Duodenal mucosa (tissue), 2 donors: ENCODE measurements at regions not wholly inside any gene's neighbourhood (a gene's known extent, or its start where the extent isn't known, plus 50 kb on each side); places are given as distances from the start of the nearest gene placed in this dataset.

Experiments
- H3K27ac ChIP-seq: one replicate; pipeline ENCODE4 v1.7.0; 2013; ENCODE audit warnings: low read depth, low read length
- H3K27me3 ChIP-seq, 2 donors: one replicate each; pipeline ENCODE4 v1.7.0; 2013; ENCODE audit warnings: low read length in 2 of 2, control low read depth in 1 of 2; ENCODE audit not compliant: insufficient read depth in 2 of 2, control insufficient read depth in 1 of 2
- H3K36me3 ChIP-seq, 2 donors: one replicate each; pipeline ENCODE4 v1.7.0; 2013; ENCODE audit warnings: low read length in 2 of 2, control low read depth in 1 of 2; ENCODE audit not compliant: insufficient read depth in 2 of 2, control insufficient read depth in 1 of 2
- H3K4me1 ChIP-seq, 2 donors: one replicate each; pipeline ENCODE4 v1.7.0; 2013; ENCODE audit warnings: low read length in 2 of 2, control low read depth in 1 of 2; ENCODE audit not compliant: insufficient read depth in 2 of 2, control insufficient read depth in 1 of 2
- H3K4me3 ChIP-seq, 2 donors: one replicate each; pipeline ENCODE4 v1.7.0; 2013; ENCODE audit warnings: low read length in 2 of 2, low read depth in 1 of 2
- H3K9ac ChIP-seq, 2 donors: one replicate each; pipeline ENCODE4 v1.7.0; 2013; ENCODE audit warnings: low read length in 2 of 2, low read depth in 1 of 2
- H3K9me3 ChIP-seq, 2 donors: one replicate each; pipeline ENCODE4 v1.7.0; 2013; ENCODE audit warnings: low read length in 2 of 2, control low read depth in 1 of 2; ENCODE audit not compliant: control insufficient read depth in 1 of 2

DNA sequence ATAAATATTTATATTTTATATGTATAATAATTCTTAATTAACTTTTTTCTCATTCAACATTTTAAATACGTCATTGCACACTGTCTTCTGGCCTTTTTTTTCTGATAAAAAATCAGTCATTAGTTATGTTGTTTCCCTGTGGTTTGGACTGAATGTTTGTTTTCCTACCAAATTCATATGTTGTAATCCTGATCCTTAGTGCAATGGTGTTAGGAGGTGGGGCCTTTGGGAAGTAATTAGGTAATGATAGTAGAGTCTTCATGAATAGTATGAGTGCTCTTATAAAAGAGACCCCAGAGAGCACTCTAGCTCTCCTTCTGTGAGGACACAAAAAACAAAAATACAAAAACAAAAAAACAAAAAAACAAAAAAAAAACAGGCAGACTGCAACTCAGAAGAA is 117.2 kb downstream of the GASK1B start:
- Histone ChIP-seq H3K9ac (no peak overlapping the region), H3K27ac (no peak overlapping the region)

DNA sequence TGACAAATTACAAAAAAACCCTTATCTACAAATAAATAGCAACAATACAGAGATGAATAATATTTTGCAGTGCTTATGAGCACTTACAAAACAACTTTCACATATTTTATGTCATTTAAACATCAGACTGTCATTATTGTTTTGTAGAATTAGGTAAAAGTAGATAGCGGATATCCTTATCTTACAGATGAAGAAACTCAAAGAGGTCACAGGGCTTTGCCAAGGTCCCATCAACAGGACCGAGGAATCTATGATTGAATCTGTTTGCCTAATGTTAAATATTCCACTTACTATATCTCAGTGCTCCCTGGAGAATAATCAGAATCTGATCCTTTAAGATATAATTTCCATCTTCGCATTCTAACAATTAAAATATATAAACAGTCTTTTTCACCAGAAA is 119.0 kb downstream of the GASK1B start:
- H3K9ac ChIP-seq: no peak overlapping the region
- no peak overlapping the region for H3K27ac ChIP-seq
- H3K4me1 ChIP-seq: no peaks in the 10 kb centered on the region
- no peaks in the 10 kb centered on the region for H3K9me3 ChIP-seq
- no peaks in the 10 kb centered on the region for H3K27me3 ChIP-seq
- no peaks in the 10 kb centered on the region for H3K36me3 ChIP-seq
- H3K4me3 ChIP-seq: no peak overlapping the region

More for the DNA sequence above, 117.2 kb downstream of the GASK1B start:
- H3K4me3 ChIP-seq: no peak overlapping the region
- no peaks in the 10 kb centered on the region for H3K9me3 ChIP-seq
- no peaks in the 10 kb centered on the region for H3K27me3 ChIP-seq
- no peaks in the 10 kb centered on the region for H3K4me1 ChIP-seq
- H3K36me3 ChIP-seq: no peaks in the 10 kb centered on the region

DNA sequence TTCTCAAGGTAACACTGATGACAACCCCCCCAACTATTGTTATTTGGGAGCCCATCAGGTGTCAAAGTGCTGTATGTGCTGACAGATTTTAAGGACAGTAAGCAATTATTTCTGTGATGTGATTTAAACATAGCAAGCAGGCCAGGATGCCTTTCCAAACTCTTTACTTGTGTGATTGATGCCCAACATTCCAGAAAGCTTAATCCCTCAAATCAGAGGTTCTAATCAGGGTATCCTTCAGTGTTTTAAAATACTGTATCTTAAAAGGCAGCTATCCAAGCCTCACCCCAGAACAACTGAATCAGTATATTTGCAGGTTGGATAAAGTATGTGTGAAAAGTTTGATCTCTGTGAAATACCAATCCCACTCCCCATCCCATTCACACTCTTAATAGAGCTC is 119.7 kb downstream of the GASK1B start:
- Histone ChIP-seq H3K9me3 (no peaks in the 10 kb centered on the region), H3K9ac (no peak overlapping the region), H3K36me3 (no peaks in the 10 kb centered on the region), H3K4me3 (no peak overlapping the region), H3K4me1 (no peaks in the 10 kb centered on the region), H3K27me3 (no peaks in the 10 kb centered on the region), H3K27ac (no peak overlapping the region)

DNA sequence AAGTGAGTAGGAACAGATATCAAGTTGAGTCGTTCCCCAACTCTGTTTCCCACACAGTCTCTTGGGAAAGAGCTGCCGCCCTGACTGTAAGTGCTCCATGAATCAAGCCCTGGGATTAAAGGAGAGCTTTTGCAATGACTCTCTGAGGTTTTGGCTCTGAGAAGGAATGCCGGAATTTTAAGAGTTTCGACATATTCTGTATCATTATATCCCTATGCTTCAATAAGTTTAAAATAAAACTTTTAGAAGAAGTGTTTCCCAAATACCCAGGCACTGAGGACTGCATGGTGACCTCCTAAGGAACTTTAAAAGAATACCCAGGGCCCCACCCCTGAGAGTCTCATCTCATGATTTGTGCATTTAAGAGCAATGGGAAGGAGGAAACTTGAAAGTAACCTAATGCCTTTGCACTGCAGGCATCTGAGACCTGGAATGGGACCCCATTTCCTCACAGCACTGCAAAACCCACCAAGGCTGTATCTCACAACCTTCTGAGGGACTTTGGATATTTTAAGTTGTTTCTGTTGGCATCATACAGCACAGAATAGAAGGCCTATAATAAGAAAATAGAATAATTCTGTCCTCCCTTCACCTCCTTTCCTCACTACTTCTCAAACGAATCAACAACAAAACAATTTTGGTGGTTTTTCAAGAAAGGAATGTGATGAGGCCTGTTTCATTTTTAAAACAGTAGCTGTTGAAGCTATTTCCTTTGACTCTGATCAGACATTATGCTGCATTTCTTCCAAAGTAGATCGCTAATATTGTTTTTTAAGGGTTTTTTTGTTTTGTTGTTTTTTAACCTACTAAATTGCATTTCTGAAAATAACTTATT is 121.2 kb downstream of the GASK1B start:
- no peaks in the 10 kb centered on the region for H3K9me3 ChIP-seq
- no peak overlapping the region for H3K27ac ChIP-seq
- no peaks in the 10 kb centered on the region for H3K4me1 ChIP-seq
- H3K9ac ChIP-seq: no peak overlapping the region
- no peaks in the 10 kb centered on the region for H3K36me3 ChIP-seq
- H3K27me3 ChIP-seq: no peaks in the 10 kb centered on the region
- H3K4me3 ChIP-seq: no peak overlapping the region

DNA sequence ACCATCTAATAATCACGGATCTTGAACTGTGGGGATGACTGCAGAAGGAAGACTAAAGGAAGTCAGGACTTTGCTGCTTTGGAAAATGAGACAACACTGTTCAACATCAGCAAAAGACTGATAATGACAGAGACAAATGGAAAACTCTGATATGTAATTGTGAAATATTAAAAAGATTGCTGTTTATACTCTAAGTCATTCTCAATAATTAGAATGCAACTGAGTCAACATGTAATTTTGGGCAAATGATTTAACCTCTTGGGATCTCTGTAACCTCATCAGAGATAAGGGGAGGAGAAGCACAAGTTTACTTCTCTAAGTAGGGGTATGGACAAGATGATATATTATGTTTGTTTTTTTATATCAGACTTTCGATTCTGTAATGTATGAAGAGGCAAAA is 121.9 kb downstream of the GASK1B start:
- Histone ChIP-seq H3K4me3 (no peak overlapping the region), H3K27ac (no peak overlapping the region), H3K4me1 (no peaks in the 10 kb centered on the region), H3K9me3 (no peaks in the 10 kb centered on the region), H3K36me3 (no peaks in the 10 kb centered on the region), H3K9ac (no peak overlapping the region), H3K27me3 (no peaks in the 10 kb centered on the region)

DNA sequence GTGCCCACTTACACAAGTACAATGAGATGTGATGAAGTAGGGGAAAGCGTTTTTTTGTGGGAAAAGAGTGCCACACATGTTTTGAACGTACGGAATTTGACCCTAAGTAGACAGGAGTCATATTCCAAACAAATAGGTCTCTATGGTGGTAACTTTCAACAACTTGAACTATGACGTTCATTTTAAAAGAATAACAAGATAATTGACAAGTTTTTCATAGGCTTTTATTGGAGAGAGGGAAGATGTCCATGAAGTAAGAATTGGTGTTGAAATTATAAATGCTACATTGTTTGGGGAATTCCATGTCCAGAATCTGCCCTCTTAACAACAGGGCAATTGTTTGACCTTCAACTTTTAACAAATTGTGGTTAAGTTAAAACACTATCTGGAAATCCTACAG is 126.5 kb downstream of the GASK1B start:
- H3K27ac ChIP-seq: no peak overlapping the region
- no peak overlapping the region for H3K4me3 ChIP-seq
- no peaks in the 10 kb centered on the region for H3K27me3 ChIP-seq
- no peaks in the 10 kb centered on the region for H3K4me1 ChIP-seq
- H3K9me3 ChIP-seq: no peaks in the 10 kb centered on the region
- H3K9ac ChIP-seq: no peak overlapping the region
- H3K36me3 ChIP-seq: no peaks in the 10 kb centered on the region

DNA sequence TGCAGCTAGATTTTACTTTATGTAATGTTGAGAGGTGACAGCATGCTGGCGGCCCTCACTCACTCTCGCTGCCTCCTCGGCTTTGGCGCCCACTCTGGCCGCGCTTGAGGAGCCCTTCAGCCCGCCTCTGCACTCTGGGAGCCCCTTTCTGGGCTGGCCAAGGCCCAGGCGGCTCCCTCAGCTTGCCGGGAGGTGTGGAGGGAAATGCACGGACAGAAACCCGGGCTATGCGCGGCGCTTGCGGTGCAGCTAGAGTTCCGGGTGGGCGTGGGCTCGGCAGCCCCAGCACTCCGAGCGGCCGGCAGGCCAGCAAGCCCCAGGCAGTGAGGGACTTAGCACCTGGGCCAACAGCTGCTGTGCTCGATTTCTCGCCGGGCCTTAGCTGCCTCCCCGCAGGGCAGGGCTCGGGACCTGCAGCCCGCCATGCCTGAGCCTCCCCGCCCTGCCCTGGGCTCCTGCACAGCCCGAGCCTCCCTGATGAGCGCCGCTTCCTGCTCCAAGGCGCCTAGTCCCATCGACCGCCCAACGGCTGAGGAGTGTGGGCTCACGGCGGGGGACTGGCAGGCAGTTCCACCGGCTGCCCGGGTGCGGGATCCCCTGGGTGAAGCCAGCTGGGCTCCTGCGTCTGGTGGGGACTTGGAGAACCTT is 128.7 kb downstream of the GASK1B start:
- no peak overlapping the region for H3K27ac ChIP-seq
- H3K9me3 ChIP-seq: no peaks in the 10 kb centered on the region
- no peak overlapping the region for H3K4me3 ChIP-seq
- H3K27me3 ChIP-seq: no peaks in the 10 kb centered on the region
- no peaks in the 10 kb centered on the region for H3K36me3 ChIP-seq
- no peak overlapping the region for H3K9ac ChIP-seq
- no peaks in the 10 kb centered on the region for H3K4me1 ChIP-seq

DNA sequence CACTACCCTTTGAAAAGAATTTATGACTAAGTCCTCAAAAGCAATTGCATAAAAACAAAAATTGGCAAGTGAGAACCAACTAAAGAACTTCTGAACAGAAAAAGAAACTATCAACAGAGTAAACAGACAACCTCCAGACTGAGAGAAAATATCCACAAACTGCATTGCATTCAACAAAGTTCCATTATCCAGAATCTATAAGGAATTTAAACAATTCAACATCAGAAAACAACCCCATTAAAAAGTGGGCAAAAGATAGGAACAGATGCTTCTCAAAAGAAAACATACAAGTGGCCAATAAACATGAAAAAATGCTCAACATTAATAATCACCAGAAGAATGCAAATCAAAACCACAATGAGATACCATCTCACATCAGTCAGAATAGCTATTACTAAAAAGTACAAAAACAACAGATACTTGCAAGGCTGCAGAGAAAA is 130.2 kb downstream of the GASK1B start:
- Histone ChIP-seq H3K27ac (no peak overlapping the region), H3K4me1 (peaks cover 0 to under 1% of the 10 kb centered on the region in 2 donors), H3K4me3 (no peak overlapping the region), H3K27me3 (no peaks in the 10 kb centered on the region), H3K9ac (no peak overlapping the region), H3K36me3 (no peaks in the 10 kb centered on the region), H3K9me3 (no peaks in the 10 kb centered on the region)

DNA sequence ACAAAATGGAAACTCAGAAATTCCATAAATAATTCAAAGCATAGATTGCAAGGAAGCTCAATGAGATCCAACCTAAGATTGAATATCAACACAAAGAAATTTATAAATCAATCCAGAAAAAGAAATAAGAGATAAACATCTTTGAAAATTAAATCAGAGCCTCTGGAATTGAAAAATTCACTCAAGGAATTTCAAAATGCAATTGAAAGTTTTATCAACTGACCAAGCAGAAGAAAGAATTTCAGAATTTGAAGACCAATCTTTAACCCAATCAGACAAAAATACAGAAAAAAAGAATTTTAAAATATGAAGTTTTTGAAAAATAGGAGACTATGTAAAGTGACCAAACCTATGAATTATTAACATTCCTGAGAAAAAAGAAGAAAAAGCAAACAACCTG is 134.1 kb downstream of the GASK1B start:
- Histone ChIP-seq H3K4me3 (no peak overlapping the region), H3K27ac (no peak overlapping the region), H3K9me3 (no peaks in the 10 kb centered on the region), H3K36me3 (no peaks in the 10 kb centered on the region), H3K4me1 (peaks cover 10 to 15% of the 10 kb centered on the region in 2 donors), H3K27me3 (no peaks in the 10 kb centered on the region), H3K9ac (no peak overlapping the region)

DNA sequence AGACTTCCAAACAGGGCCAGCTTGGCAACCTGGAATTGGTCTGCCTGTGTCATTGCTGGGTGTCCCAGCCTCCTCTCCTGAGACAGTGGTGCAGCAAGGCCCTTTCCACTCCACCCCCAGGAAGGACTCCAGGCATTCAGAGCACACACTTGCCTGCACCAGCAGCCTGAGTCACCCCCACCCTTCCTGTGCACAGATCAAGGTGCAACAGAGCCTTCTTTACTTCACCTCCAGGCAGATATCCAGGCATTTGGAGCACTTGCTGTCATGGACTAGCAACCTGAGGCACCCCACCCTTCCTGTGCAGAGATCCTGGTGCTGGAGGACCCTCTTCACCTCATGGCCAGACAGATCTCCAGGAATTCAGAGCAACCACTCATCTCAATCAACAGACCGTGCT is 135.8 kb downstream of the GASK1B start:
- Histone ChIP-seq H3K27ac (no peak overlapping the region), H3K4me3 (no peak overlapping the region), H3K27me3 (no peaks in the 10 kb centered on the region), H3K36me3 (no peaks in the 10 kb centered on the region), H3K9me3 (no peaks in the 10 kb centered on the region), H3K4me1 (peaks cover 17 to 20% of the 10 kb centered on the region in 2 donors), H3K9ac (no peak overlapping the region)
